ENCODE measurements at regions not wholly inside any gene's neighbourhood (a gene's known extent, or its start where the extent isn't known, plus 50 kb on each side); places are given as distances from the start of the nearest gene placed in this dataset.

DNA sequence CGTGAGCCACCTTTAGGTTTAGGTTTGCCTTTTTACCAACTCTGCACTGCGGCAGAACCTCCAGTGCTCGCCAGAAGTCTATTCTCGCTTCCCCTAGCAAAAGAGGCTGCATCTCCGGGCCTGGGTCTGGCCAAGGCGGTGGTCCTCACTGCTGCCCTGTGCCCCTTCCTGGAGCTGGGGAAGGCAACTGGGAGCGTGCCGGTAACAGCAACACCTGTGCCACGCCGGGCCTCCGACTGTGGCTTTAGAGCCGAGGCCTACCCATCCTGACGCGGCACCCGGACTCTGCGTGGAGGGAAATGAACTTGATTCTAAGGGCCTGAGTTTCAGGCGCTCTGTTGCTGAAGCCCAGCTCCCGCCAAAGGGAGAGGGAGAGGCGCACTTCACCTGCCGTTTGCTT lies 82.4 kb upstream of the SPATA31C2 start:
- Mint-ChIP-seq H3K27me3 (no peaks in the 10 kb centered on the region), H3K4me1 (no peaks in the 10 kb centered on the region), H3K36me3 (ENCODE audit: low read depth) (no peaks in the 10 kb centered on the region), H3K27ac (no peak overlapping the region), H3K4me3 (no peak overlapping the region), H3K9me3 (no peaks in the 10 kb centered on the region)
- TF ChIP-seq, protein P1, sequence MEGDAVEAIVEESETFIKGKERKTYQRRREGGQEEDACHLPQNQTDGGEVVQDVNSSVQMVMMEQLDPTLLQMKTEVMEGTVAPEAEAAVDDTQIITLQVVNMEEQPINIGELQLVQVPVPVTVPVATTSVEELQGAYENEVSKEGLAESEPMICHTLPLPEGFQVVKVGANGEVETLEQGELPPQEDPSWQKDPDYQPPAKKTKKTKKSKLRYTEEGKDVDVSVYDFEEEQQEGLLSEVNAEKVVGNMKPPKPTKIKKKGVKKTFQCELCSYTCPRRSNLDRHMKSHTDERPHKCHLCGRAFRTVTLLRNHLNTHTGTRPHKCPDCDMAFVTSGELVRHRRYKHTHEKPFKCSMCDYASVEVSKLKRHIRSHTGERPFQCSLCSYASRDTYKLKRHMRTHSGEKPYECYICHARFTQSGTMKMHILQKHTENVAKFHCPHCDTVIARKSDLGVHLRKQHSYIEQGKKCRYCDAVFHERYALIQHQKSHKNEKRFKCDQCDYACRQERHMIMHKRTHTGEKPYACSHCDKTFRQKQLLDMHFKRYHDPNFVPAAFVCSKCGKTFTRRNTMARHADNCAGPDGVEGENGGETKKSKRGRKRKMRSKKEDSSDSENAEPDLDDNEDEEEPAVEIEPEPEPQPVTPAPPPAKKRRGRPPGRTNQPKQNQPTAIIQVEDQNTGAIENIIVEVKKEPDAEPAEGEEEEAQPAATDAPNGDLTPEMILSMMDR (IDR thresholded peaks at IDR 0.05), result no peak
- intact Hi-C loops (cut with micrococcal nuclease), result no loop called here
- CTCF ChIA-PET, result no interaction called here
- ATAC-seq (ENCODE audit: low read depth), result no peak
- DNase-seq, result no peak
- POLR2A ChIA-PET, result no interaction called here

DNA sequence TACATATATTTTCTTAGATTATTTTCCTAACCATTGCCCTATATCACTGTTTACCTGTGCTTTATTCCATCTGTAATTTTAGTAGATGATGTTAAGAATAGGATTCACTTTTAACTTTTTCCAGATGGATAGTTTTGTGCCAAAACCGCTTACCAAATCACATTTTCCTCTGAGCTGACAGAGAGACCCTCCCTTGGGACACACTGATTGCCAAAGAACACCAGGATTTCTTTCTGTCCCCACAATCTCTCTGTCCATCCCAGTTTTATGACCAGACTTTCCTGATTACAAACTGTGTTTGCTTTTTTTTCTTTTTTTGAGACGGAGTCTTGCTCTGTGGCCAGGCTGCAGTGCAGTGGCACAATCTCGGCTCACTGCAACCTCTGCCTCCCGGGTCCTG lies 81.3 kb upstream of the SPATA31C2 start:
- POLR2A ChIA-PET, result no interaction called here
- intact Hi-C loops (cut with micrococcal nuclease), result no loop called here
- Mint-ChIP-seq H3K9me3 (peaks cover 2% of the 10 kb centered on the region), H3K36me3 (ENCODE audit: low read depth) (no peaks in the 10 kb centered on the region), H3K4me1 (no peaks in the 10 kb centered on the region), H3K4me3 (no peak overlapping the region), H3K27me3 (no peaks in the 10 kb centered on the region), H3K27ac (no peak overlapping the region)
- no peak for ATAC-seq (ENCODE audit: low read depth)
- TF ChIP-seq, protein P1 (IDR thresholded peaks at IDR 0.05), result no peak
- CTCF ChIA-PET, result no interaction called here
- no peak for DNase-seq

- intact Hi-C loops (cut with micrococcal nuclease), result no loop called here
- H3K9me3 Mint-ChIP-seq, result peaks cover 5% of the 10 kb centered on the region
- ChIA-PET POLR2A (no interaction called here), CTCF (no interaction called here)
- H3K4me1 Mint-ChIP-seq, result no peaks in the 10 kb centered on the region
- no peak overlapping the region for H3K4me3 Mint-ChIP-seq
- no peak overlapping the region for H3K27ac Mint-ChIP-seq
- TF ChIP-seq, protein P1 (IDR thresholded peaks at IDR 0.05), result no peak
- H3K36me3 Mint-ChIP-seq (ENCODE audit: low read depth), result no peaks in the 10 kb centered on the region
- ATAC-seq (ENCODE audit: low read depth) (no peak), DNase-seq (no peak)
- H3K27me3 Mint-ChIP-seq, result no peaks in the 10 kb centered on the region
These were observed 80.5 kb upstream of the SPATA31C2 start for GRCh38 chr9:88218726-88219125.

DNA sequence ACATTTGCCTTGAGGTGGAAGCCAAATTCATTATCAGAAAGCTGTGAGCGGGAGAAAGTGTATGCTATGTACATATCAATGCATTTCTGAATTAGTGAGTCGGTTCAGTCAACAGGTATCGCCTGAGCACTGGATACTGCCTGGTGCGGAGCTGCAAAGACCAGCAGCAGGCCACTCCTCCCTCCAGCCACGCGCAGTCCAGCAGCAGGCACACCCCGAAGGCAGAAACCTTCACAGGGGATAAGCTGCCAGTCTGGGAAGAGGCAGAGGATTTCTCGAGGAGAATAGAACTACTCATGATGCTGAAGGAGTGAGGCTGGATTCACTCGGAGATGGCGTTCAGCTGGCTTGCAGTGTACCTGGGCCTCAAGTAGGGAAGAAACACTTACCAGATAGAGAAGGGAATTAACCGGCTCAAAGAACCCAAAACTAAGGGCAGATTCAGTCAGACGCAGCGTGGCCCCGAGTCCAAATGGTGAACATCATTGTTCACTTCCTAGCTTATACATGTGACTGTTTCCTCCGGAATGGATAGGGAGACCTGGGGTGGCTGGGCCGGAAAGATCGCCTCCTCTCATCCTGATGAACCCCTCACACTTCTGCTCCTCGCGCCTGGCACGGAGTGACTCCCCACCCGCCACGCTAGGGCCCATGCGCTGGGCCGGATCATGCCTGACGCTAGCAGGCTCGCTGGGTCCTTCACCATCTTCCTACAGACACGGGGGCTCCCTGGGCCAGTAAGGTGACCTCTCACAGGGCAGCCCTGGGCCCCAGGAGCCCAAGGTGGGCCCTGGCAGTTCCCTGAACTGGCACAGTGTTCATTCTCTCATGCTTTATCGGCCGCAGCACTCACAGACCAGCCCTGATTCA lies 78.1 kb upstream of the SPATA31C2 start:
- ATAC-seq (ENCODE audit: low read depth), result no peak
- POLR2A ChIA-PET, result no interaction called here
- no peak overlapping the region for H3K27ac Mint-ChIP-seq

More for the DNA sequence above, 78.1 kb upstream of the SPATA31C2 start:
- TF ChIP-seq, protein P1 (IDR thresholded peaks at IDR 0.05), result no peak
- no peaks in the 10 kb centered on the region for H3K4me1 Mint-ChIP-seq
- no peak for DNase-seq
- H3K9me3 Mint-ChIP-seq, result peaks cover 8% of the 10 kb centered on the region
- CTCF ChIA-PET, result no interaction called here
- no peaks in the 10 kb centered on the region for H3K36me3 Mint-ChIP-seq (ENCODE audit: low read depth)
- H3K4me3 Mint-ChIP-seq, result no peak overlapping the region
- intact Hi-C loops (cut with micrococcal nuclease), result no loop called here
- no peaks in the 10 kb centered on the region for H3K27me3 Mint-ChIP-seq
